H9 (cell line): ENCODE measurements at regions not wholly inside any gene's neighbourhood (a gene's known extent, or its start where the extent isn't known, plus 50 kb on each side); places are given as distances from the start of the nearest gene placed in this dataset.

Experiments used
- DNase-seq: peaks from one replicate; pipeline ENCODE4 v3.0.0-alpha.2; 2017
- H2AFZ ChIP-seq: one replicate; pipeline ENCODE4 v1.6.1; 2013; ENCODE audit warnings: mild to moderate bottlenecking, low read length, control low read depth, moderate library complexity
- H2AK5ac ChIP-seq: 2 replicates; pipeline ENCODE4 v1.6.1; 2013; ENCODE audit warnings: low read length, control low read depth, mixed read lengths; ENCODE audit not compliant: insufficient read length
- H2BK120ac ChIP-seq: one replicate; pipeline ENCODE4 v1.6.1; 2013; ENCODE audit warnings: low read depth, mild to moderate bottlenecking, low read length, control low read depth, inconsistent platforms; ENCODE audit not compliant: poor library complexity, severe bottlenecking
- H2BK12ac ChIP-seq: 2 replicates; pipeline ENCODE4 v1.6.1; 2013; ENCODE audit warnings: low read length, control low read depth, mixed read lengths, low read depth; ENCODE audit not compliant: insufficient read length
- H2BK15ac ChIP-seq: 2 replicates; pipeline ENCODE4 v1.6.1; 2013; ENCODE audit warnings: low read depth, low read length, control low read depth
- H2BK20ac ChIP-seq: one replicate; pipeline ENCODE4 v1.6.1; 2013; ENCODE audit warnings: low read depth, mild to moderate bottlenecking, low read length, control low read depth, inconsistent platforms; ENCODE audit not compliant: poor library complexity, severe bottlenecking
- H2BK5ac ChIP-seq: 2 replicates; pipeline ENCODE4 v1.6.1; 2013; ENCODE audit warnings: low read length, control low read depth, mixed read lengths; ENCODE audit not compliant: insufficient read length
- H3K14ac ChIP-seq: 2 replicates; pipeline ENCODE4 v1.6.1; 2013; ENCODE audit warnings: low read length, control low read depth; ENCODE audit not compliant: insufficient read depth
- H3K18ac ChIP-seq: 2 replicates; pipeline ENCODE4 v1.6.1; 2013; ENCODE audit warnings: low read depth, mild to moderate bottlenecking, mixed read lengths, low read length, control low read depth; ENCODE audit not compliant: insufficient read length
- H3K23ac ChIP-seq: 2 replicates; pipeline ENCODE4 v1.6.1; 2013; ENCODE audit warnings: low read length, control low read depth, mixed read lengths, low read depth; ENCODE audit not compliant: insufficient read length
- H3K23me2 ChIP-seq: 2 replicates; pipeline ENCODE4 v1.6.1; 2013; ENCODE audit warnings: low read depth, mild to moderate bottlenecking, mixed read lengths, low read length, control low read depth; ENCODE audit not compliant: insufficient read length, poor library complexity, severe bottlenecking
- H3K27ac ChIP-seq: 2 replicates; pipeline ENCODE4 v1.5.1; 2013; ENCODE audit warnings: low read length, control low read depth, mixed read lengths, low read depth; ENCODE audit not compliant: insufficient read length
- H3K27me3 ChIP-seq: 2 replicates; pipeline ENCODE4 v1.6.1; 2013; ENCODE audit warnings: low read length, control low read depth, inconsistent platforms; ENCODE audit not compliant: insufficient read depth
- H3K4ac ChIP-seq: 2 replicates; pipeline ENCODE4 v1.6.1; 2013; ENCODE audit warnings: low read depth, mild to moderate bottlenecking, control low read depth, inconsistent platforms, low read length, moderate library complexity
- H3K4me1 ChIP-seq: 2 replicates; pipeline ENCODE4 v1.6.1; 2013; ENCODE audit warnings: low read length, control low read depth, inconsistent platforms; ENCODE audit not compliant: insufficient read depth
- H3K4me2 ChIP-seq: 2 replicates; pipeline ENCODE4 v1.6.1; 2013; ENCODE audit warnings: low read length, control low read depth, mixed read lengths; ENCODE audit not compliant: insufficient read length, insufficient read depth
- H3K56ac ChIP-seq: 2 replicates; pipeline ENCODE4 v1.6.1; 2013; ENCODE audit warnings: low read depth, mild to moderate bottlenecking, mixed read lengths, low read length, control low read depth; ENCODE audit not compliant: insufficient read length
- H3K79me1 ChIP-seq: 2 replicates; pipeline ENCODE4 v1.6.1; 2013; ENCODE audit warnings: low read depth, mild to moderate bottlenecking, moderate library complexity, low read length, control low read depth, inconsistent platforms; ENCODE audit not compliant: insufficient read depth, poor library complexity, severe bottlenecking
- H3K79me2 ChIP-seq: 2 replicates; pipeline ENCODE4 v1.6.1; 2013; ENCODE audit warnings: low read length, control low read depth, inconsistent platforms; ENCODE audit not compliant: insufficient read depth
- H3K9ac ChIP-seq: 2 replicates; pipeline ENCODE4 v1.6.1; 2013; ENCODE audit warnings: low read length, control low read depth, mixed read lengths; ENCODE audit not compliant: insufficient read length; ENCODE audit errors: extremely low read depth
- H3K9me3 ChIP-seq: one replicate; pipeline ENCODE4 v1.6.1; 2013; ENCODE audit warnings: low read depth, low read length, inconsistent platforms; ENCODE audit not compliant: control insufficient read depth
- H3T11ph ChIP-seq: one replicate; pipeline ENCODE4 v1.6.1; 2013; ENCODE audit warnings: mild to moderate bottlenecking, low read length, control low read depth, inconsistent platforms
- H4K20me1 ChIP-seq: one replicate; pipeline ENCODE4 v1.6.1; 2013; ENCODE audit not compliant: control insufficient read depth, insufficient read length, insufficient read depth
- H4K5ac ChIP-seq: 2 replicates; pipeline ENCODE4 v1.6.1; 2013; ENCODE audit warnings: low read depth, mild to moderate bottlenecking, mixed read lengths, low read length, control low read depth; ENCODE audit not compliant: insufficient read length
- H4K8ac ChIP-seq: replicated peaks from 2 replicates; pipeline ENCODE4 v1.6.1; 2013; ENCODE audit warnings: low read length, control low read depth, mixed read lengths, low read depth; ENCODE audit not compliant: insufficient read length
- H4K91ac ChIP-seq: 2 replicates; pipeline ENCODE4 v1.6.1; 2013; ENCODE audit warnings: low read depth, mild to moderate bottlenecking, moderate library complexity, mixed read lengths, low read length, control low read depth; ENCODE audit not compliant: insufficient read length
- H3K27ac Mint-ChIP-seq, 3 experiments: 2 replicates in 2 of 3; 3 replicates in 1 of 3; pipeline ENCODE4 v1.8.0; 2020 to 2021; ENCODE audit warnings: mixed read lengths in 3 of 3, mild to moderate bottlenecking in 1 of 3, moderate library complexity in 1 of 3
- H3K27me3 Mint-ChIP-seq: 2 replicates; pipeline ENCODE4 v1.8.0; 2021; ENCODE audit warnings: low read depth, mild to moderate bottlenecking, moderate library complexity, mixed read lengths
- H3K36me3 Mint-ChIP-seq, 3 experiments: 2 replicates in 2 of 3; 3 replicates in 1 of 3; pipeline ENCODE4 v1.8.0; 2020 to 2021; ENCODE audit warnings: low read depth in 3 of 3, mixed read lengths in 3 of 3; ENCODE audit not compliant: insufficient read depth in 1 of 3
- H3K4me1 Mint-ChIP-seq, 2 experiments: 2 replicates each; pipeline ENCODE4 v1.8.0; 2020; ENCODE audit warnings: mixed read lengths in 2 of 2
- H3K4me3 Mint-ChIP-seq, 2 experiments: 2 replicates in 1 of 2; 3 replicates in 1 of 2; pipeline ENCODE4 v1.8.0; 2020 to 2021; ENCODE audit warnings: mild to moderate bottlenecking in 2 of 2, mixed read lengths in 2 of 2, moderate library complexity in 1 of 2
- H3K9me3 Mint-ChIP-seq, 2 experiments: 2 replicates in 1 of 2; 3 replicates in 1 of 2; pipeline ENCODE4 v1.8.0; 2020; ENCODE audit warnings: mild to moderate bottlenecking in 2 of 2, mixed read lengths in 2 of 2, moderate library complexity in 1 of 2
- CTCF ChIP-seq: fragments of 200-600 bp; sonication (generic); conservative IDR thresholded peaks from 3 replicates; pipeline ENCODE4 v1.8.0; 2021; ENCODE audit warnings: antibody characterized with exemption, mild to moderate bottlenecking
- WGBS: extraction: QIAGEN DNeasy Blood & Tissue Kit; methylation state at CpG from one replicate; pipeline ENCODE4 v1.1.7; 2013; ENCODE audit warnings: missing lambda C conversion rate, low lambda C conversion rate, mixed read lengths; ENCODE audit not compliant: insufficient read length; ENCODE audit errors: extremely low coverage; 5-methylcytosine and 5-hydroxymethylcytosine counted together

- Histone ChIP-seq H3K56ac (no peak overlapping the region), H3K4me2 (no peak overlapping the region), H2BK20ac (no peak overlapping the region), H2AK5ac (no peak overlapping the region), H2AFZ (peak overlapping the region; percentile 14), H3K79me2 (no peaks in the 10 kb centered on the region), H3K4me1 (peaks cover 5% of the 10 kb centered on the region; the same call in 1 of the 2 replicates), H3K27ac (no peak overlapping the region), H2BK120ac (no peak overlapping the region), H3K18ac (no peak overlapping the region), H3K4ac (no peak overlapping the region), H2BK12ac (no peak overlapping the region), H3K79me1 (no peaks in the 10 kb centered on the region), H3K23ac (no peak overlapping the region), H4K5ac (no peak overlapping the region), H3K27me3 (no peaks in the 10 kb centered on the region), H2BK15ac (no peak overlapping the region), H4K20me1 (no peaks in the 10 kb centered on the region), H3T11ph (no peak overlapping the region), H4K91ac (no peak overlapping the region), H3K9me3 (no peaks in the 10 kb centered on the region), H3K9ac (no peak overlapping the region), H3K14ac (no peak overlapping the region), H3K23me2 (no peaks in the 10 kb centered on the region), H4K8ac (no peak overlapping the region), H2BK5ac (no peak overlapping the region)
- H3K27ac Mint-ChIP-seq = no peak overlapping the region
- H3K4me3 Mint-ChIP-seq = no peak overlapping the region
- no peaks in the 10 kb centered on the region; a peak in 1 of 5 replicates for H3K9me3 Mint-ChIP-seq
- no peaks in the 10 kb centered on the region for H3K27me3 Mint-ChIP-seq
- no peaks in the 10 kb centered on the region; a peak in 1 of 7 replicates for H3K36me3 Mint-ChIP-seq
- WGBS = no CpG with 5 or more reads among the region's 6 CpGs
- no peak for DNase-seq
- TF ChIP-seq CTCF = no peak
- H3K4me1 Mint-ChIP-seq = peaks cover 45 to 50% of the 10 kb centered on the region in 2 experiments
These were observed 201.6 kb downstream of the SH2D4B start for GRCh38 chr10:80739328-80739727.
